Type B pancreatic cell (in vitro differentiated cells): ENCODE measurements at regions not wholly inside any gene's neighbourhood (a gene's known extent, or its start where the extent isn't known, plus 50 kb on each side); places are given as distances from the start of the nearest gene placed in this dataset.

ENCODE experiments used
- DNase-seq: peaks from one replicate; pipeline ENCODE4 v3.0.0; 2021; ENCODE audit warnings: mixed read lengths; ENCODE audit not compliant: unreplicated experiment; ENCODE audit errors: extremely low spot score
- H3K27ac Mint-ChIP-seq: 2 replicates; pipeline ENCODE4 v1.8.0; 2021; ENCODE audit warnings: mild to moderate bottlenecking, mixed read lengths
- H3K27me3 Mint-ChIP-seq: 2 replicates; pipeline ENCODE4 v1.8.0; 2021; ENCODE audit warnings: mixed read lengths
- H3K36me3 Mint-ChIP-seq: 2 replicates; pipeline ENCODE4 v1.8.0; 2021; ENCODE audit warnings: mixed read lengths
- H3K4me1 Mint-ChIP-seq: one replicate; pipeline ENCODE4 v1.8.0; 2021; ENCODE audit warnings: mixed read lengths; ENCODE audit not compliant: unreplicated experiment
- H3K4me3 Mint-ChIP-seq: 2 replicates; pipeline ENCODE4 v1.8.0; 2021; ENCODE audit warnings: mild to moderate bottlenecking, mixed read lengths
- H3K9me3 Mint-ChIP-seq: 2 replicates; pipeline ENCODE4 v1.8.0; 2021; ENCODE audit warnings: mixed read lengths
- CTCF ChIP-seq: fragments of 200-600 bp; sonication (generic); conservative IDR thresholded peaks from 2 replicates; pipeline ENCODE4 v1.5.0; 2021; ENCODE audit warnings: antibody characterized with exemption, mild to moderate bottlenecking

- no peaks in the 10 kb centered on the region for H3K4me1 Mint-ChIP-seq
- no peaks in the 10 kb centered on the region for H3K36me3 Mint-ChIP-seq
- H3K9me3 Mint-ChIP-seq: peaks cover 6% of the 10 kb centered on the region
- no peak for DNase-seq
- H3K27me3 Mint-ChIP-seq: peaks cover 3% of the 10 kb centered on the region
- TF ChIP-seq CTCF: no peak
- H3K27ac Mint-ChIP-seq: no peak overlapping the region
- H3K4me3 Mint-ChIP-seq: no peak overlapping the region
Observed at GRCh38 chr13:47539317-47539716, 461.8 kb downstream of the SUCLA2 start.

GRCh38 chr13:47523771-47524170 lies 477.3 kb downstream of the SUCLA2 start:
- no peaks in the 10 kb centered on the region for H3K36me3 Mint-ChIP-seq
- H3K9me3 Mint-ChIP-seq: no peaks in the 10 kb centered on the region
- no peak for TF ChIP-seq CTCF
- H3K4me3 Mint-ChIP-seq: no peak overlapping the region
- H3K27ac Mint-ChIP-seq: no peak overlapping the region
- no peaks in the 10 kb centered on the region for H3K27me3 Mint-ChIP-seq
- H3K4me1 Mint-ChIP-seq: no peaks in the 10 kb centered on the region
- no peak for DNase-seq

DNA sequence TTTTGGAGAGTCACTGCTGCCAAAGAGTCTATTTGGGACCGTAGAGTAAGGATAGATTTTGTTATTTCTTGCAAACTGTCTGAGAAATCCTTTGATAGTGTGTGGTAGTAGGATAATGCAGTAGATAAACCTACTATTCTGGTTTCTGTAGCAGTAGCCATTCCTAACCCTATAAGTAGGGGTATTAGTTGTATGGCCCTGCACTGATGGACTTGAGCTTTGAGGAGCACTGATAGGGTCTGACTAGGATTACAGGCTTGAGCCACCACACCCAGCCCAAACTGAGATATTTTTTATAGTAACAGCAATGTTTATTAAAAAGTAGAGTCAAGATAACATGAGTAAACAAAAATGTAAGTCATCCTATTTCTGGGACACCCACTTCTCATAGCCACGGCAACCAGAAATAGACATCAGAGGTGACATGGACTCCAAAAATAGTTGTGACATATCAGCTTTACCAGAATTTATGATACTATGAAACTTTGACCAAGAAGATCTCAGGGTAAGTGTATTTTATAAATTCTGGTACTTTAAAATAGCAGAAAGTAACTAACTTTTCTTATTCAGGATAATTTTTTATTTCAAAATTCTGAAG lies 479.1 kb downstream of the SUCLA2 start:
- Mint-ChIP-seq H3K36me3 (no peaks in the 10 kb centered on the region), H3K4me3 (no peak overlapping the region), H3K4me1 (no peaks in the 10 kb centered on the region), H3K9me3 (no peaks in the 10 kb centered on the region), H3K27me3 (no peaks in the 10 kb centered on the region), H3K27ac (no peak overlapping the region)
- TF ChIP-seq CTCF: no peak
- DNase-seq: no peak

DNA sequence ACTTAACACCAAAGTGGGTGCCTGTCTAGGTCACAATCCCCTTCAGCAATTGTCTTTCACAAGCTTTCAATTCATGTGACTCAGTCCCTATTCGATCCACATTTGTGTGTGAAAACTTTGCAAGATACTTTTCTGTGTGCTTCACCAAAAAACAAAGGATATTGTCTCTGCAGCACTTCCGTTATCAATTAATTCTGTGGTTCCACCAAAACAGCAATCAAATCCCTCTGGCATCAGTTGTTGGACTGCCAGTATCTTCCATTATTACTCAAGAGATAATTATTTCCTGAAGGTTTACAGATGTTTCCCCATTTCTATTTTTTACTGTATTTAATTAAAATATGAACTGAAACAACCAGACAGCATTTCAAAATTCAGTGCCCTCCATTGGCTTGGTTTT lies 481.4 kb downstream of the SUCLA2 start:
- Mint-ChIP-seq H3K27ac (no peak overlapping the region), H3K4me3 (no peak overlapping the region), H3K27me3 (no peaks in the 10 kb centered on the region), H3K36me3 (no peaks in the 10 kb centered on the region), H3K4me1 (no peaks in the 10 kb centered on the region), H3K9me3 (no peaks in the 10 kb centered on the region)
- no peak for DNase-seq
- no peak for TF ChIP-seq CTCF

DNA sequence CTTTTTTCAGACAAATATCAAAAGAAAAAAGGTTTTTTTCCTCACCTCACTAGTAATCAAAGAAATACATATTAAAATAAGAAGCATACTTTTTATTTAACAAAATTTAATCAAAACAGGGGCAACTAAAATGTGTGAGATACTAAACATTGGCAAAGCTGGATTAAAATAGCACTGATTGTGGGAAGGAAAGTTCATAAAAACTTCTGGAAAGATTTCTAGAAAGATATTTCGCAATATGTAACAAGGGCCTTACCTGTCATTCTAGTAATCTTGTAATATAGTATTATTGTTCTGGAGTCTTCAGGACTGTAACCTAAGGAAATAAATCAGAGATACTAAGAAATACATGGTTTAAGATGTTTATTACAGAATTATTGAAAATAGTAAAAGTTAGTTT lies 482.5 kb downstream of the SUCLA2 start:
- DNase-seq: no peak
- Mint-ChIP-seq H3K4me1 (no peaks in the 10 kb centered on the region), H3K27me3 (no peaks in the 10 kb centered on the region), H3K27ac (no peak overlapping the region), H3K36me3 (no peaks in the 10 kb centered on the region), H3K9me3 (no peaks in the 10 kb centered on the region), H3K4me3 (no peak overlapping the region)
- TF ChIP-seq CTCF: no peak

GRCh38 chr13:47511647-47512046 lies 489.4 kb downstream of the SUCLA2 start:
- Mint-ChIP-seq H3K27me3 (no peaks in the 10 kb centered on the region), H3K36me3 (no peaks in the 10 kb centered on the region), H3K9me3 (no peaks in the 10 kb centered on the region), H3K4me1 (no peaks in the 10 kb centered on the region), H3K4me3 (no peak overlapping the region), H3K27ac (no peak overlapping the region)
- no peak for TF ChIP-seq CTCF
- DNase-seq: no peak
